BE2C (cell line): ENCODE measurements at regions not wholly inside any gene's neighbourhood (a gene's known extent, or its start where the extent isn't known, plus 50 kb on each side); places are given as distances from the start of the nearest gene placed in this dataset.

ENCODE experiments used
- DNase-seq: peaks from one replicate; pipeline ENCODE4 v3.0.0-alpha.2; 2020
- H3K27me3 ChIP-seq: fragments of 250-450 bp; sonication (Bioruptor Pico); 2 replicates; pipeline ENCODE4 v1.5.1; 2020; ENCODE audit warnings: mild to moderate bottlenecking
- H3K36me3 ChIP-seq: fragments of 250-450 bp; sonication (Bioruptor Pico); 2 replicates; pipeline ENCODE4 v1.5.1; 2020; ENCODE audit warnings: mild to moderate bottlenecking
- H3K4me1 ChIP-seq: fragments of 250-450 bp; sonication (Bioruptor Pico); 2 replicates; pipeline ENCODE4 v1.5.1; 2020
- H3K4me3 ChIP-seq: 2 replicates; pipeline ENCODE4 v1.5.1; 2011; ENCODE audit warnings: low read depth, low read length
- H3K9me3 ChIP-seq: fragments of 250-450 bp; sonication (Bioruptor Pico); 2 replicates; pipeline ENCODE4 v1.5.1; 2020
- CTCF ChIP-seq: IDR thresholded peaks from 2 replicates; pipeline ENCODE4 v1.5.1; 2012; ENCODE audit warnings: mild to moderate bottlenecking, low read depth, low read length

- no peak for DNase-seq
- Histone ChIP-seq H3K27me3 (no peaks in the 10 kb centered on the region), H3K9me3 (no peaks in the 10 kb centered on the region), H3K4me1 (no peaks in the 10 kb centered on the region), H3K36me3 (no peaks in the 10 kb centered on the region), H3K4me3 (no peak overlapping the region)
- no peak for TF ChIP-seq CTCF
These were observed 470.4 kb downstream of the TFAP2B start for GRCh38 chr6:51289041-51289440.

- no peaks in the 10 kb centered on the region for H3K4me1 ChIP-seq
- H3K27me3 ChIP-seq = no peaks in the 10 kb centered on the region
- H3K9me3 ChIP-seq = no peaks in the 10 kb centered on the region
- no peak overlapping the region for H3K4me3 ChIP-seq
- no peak for DNase-seq
- H3K36me3 ChIP-seq = no peaks in the 10 kb centered on the region
- TF ChIP-seq CTCF = no peak
These were observed 474.0 kb downstream of the TFAP2B start for GRCh38 chr6:51292659-51293058.

GRCh38 chr6:51299621-51300380 lies 481.1 kb downstream of the TFAP2B start:
- Histone ChIP-seq H3K27me3 (no peaks in the 10 kb centered on the region), H3K4me3 (no peak overlapping the region), H3K36me3 (no peaks in the 10 kb centered on the region), H3K9me3 (no peaks in the 10 kb centered on the region), H3K4me1 (no peaks in the 10 kb centered on the region; the same call in 1 of the 2 replicates)
- DNase-seq = no peak
- TF ChIP-seq CTCF = no peak

- TF ChIP-seq CTCF = no peak
- Histone ChIP-seq H3K9me3 (no peaks in the 10 kb centered on the region), H3K4me3 (no peak overlapping the region), H3K4me1 (no peaks in the 10 kb centered on the region; the same call in 1 of the 2 replicates), H3K27me3 (no peaks in the 10 kb centered on the region), H3K36me3 (no peaks in the 10 kb centered on the region)
- DNase-seq = no peak
These were observed 481.8 kb downstream of the TFAP2B start for GRCh38 chr6:51300510-51300909.

- Histone ChIP-seq H3K36me3 (no peaks in the 10 kb centered on the region), H3K4me1 (no peaks in the 10 kb centered on the region; the same call in 1 of the 2 replicates), H3K4me3 (no peak overlapping the region), H3K27me3 (no peaks in the 10 kb centered on the region), H3K9me3 (no peaks in the 10 kb centered on the region)
- no peak for TF ChIP-seq CTCF
- no peak for DNase-seq
These were observed 483.3 kb downstream of the TFAP2B start for GRCh38 chr6:51301962-51302361.

- H3K4me1 ChIP-seq = no peaks in the 10 kb centered on the region; the same call in 1 of the 2 replicates
- no peak for TF ChIP-seq CTCF
- no peak overlapping the region for H3K4me3 ChIP-seq
- no peaks in the 10 kb centered on the region for H3K36me3 ChIP-seq
- no peaks in the 10 kb centered on the region for H3K27me3 ChIP-seq
- H3K9me3 ChIP-seq = no peaks in the 10 kb centered on the region
- no peak for DNase-seq
These were observed 483.8 kb downstream of the TFAP2B start for GRCh38 chr6:51302431-51302830.
